ENCODE measurements at regions not wholly inside any gene's neighbourhood (a gene's known extent, or its start where the extent isn't known, plus 50 kb on each side); places are given as distances from the start of the nearest gene placed in this dataset.
"Not testable (repeated sequence)": the region's sequence is repeated elsewhere in the genome, so short reads cannot be mapped to it uniquely, and the experiment has no call there.

DNA sequence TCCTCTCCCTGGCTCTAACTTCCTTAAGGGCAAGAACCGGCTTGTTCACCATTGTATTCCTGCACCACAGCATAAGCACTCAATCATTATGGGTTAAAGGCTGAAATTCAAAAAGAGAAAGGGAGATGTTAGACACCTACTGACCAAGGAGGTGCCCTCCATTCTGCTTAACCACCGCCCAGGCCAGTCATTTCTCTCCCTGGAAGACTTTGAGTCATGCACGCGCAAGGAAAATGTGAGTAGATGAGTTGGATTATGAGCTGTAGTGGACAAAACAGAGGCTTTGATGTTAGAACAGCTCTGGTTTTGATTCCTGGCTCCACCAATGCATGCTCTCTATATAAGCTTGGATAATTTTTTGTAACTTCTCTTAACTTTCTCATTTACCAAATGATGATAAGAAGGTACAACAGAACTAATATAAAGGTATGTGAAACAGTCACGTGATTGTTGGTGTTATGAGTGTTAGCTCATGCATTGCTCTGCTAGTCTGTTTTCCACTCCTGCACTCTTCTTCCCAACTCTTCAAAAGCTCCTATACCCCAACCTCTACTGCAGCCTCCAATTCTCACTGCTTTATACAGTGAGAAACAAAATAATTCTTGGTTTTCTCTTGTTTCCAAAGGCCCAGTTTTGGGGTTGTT is 148.4 kb upstream of the ATP11B start:
- no peak for DNase-seq

DNA sequence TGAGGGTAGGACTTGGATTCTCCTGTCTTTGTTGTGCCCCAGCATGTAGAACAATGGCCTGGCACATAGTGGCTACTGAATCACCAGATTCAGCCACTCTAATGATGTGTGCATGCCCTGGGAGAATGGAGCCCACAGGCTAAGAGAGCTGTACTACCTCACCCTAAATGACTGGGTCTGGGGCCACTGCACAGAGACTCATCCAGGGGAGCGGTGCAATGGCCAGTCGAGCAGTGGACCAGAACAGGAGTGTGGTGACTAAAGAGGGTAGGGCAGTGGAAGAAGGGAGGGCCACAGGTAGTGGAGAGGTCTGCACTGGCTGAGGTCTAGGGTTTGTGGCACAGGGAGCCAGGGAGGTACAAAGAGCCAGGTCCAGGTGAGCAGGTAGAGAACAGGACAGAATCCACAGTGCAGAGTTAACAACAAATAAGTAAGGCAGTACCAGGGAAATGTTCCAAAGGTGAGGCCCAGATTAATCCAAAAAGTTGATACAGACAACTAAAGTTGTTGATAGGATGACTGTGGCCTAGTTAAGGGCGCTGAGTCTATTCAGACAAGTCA is 142.7 kb upstream of the ATP11B start:
- no peak for DNase-seq

DNA sequence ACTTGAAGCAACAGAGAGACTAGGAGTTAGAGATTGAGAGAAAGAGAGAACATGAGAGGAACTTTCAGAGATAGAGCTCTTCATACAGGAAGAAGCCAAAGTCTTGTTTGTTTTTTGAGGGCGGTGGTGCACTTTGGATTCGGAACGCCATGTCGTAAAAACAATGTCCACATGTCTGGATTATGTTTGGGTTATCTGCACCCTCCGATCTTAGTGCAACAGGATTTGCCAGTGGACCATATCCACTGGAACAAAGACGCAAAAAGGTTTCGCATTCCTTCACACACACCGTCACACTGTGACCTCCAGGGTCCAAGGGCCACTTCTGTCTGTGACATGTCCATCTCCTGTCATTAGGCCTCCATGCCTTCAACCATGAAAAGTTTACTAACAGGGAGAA is 141.8 kb upstream of the ATP11B start:
- no peak for DNase-seq

DNA sequence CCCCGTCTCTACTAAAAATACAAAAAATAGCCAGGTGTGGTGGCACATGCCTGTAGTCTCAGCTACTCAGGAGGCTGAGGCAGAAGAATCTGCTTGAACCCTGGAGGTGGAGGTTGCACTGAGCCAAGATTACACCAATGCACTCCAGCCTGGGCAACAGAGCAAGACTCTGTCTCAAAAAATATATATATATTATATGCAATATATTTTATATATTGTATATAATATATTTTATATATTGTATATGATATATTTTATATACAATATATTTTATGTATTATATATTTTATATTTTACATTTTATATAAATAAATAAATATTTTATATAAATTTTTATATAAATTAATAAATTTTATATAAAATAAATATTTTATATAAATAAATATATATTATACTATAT is 140.2 kb upstream of the ATP11B start:
- DNase-seq = not testable (repeated sequence)

DNA sequence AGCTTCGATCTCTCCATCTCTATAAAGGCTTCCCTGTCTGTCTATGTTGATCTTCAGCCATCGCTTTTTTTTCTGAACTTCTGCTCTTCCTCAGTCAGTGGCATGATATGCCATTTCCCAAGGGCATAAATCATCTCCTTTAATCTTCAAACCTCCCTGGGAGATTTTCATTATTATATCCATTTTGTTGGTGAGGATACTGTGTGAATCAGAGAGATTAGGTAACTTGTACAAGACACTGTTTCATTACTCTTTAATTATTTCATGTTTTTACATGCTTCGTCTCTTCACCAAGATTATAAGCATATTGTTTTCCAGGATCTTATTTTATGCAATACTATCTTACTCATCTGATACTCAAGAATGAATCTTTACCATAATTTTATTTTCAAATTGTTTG is 124.8 kb upstream of the ATP11B start:
- DNase-seq = no peak

DNA sequence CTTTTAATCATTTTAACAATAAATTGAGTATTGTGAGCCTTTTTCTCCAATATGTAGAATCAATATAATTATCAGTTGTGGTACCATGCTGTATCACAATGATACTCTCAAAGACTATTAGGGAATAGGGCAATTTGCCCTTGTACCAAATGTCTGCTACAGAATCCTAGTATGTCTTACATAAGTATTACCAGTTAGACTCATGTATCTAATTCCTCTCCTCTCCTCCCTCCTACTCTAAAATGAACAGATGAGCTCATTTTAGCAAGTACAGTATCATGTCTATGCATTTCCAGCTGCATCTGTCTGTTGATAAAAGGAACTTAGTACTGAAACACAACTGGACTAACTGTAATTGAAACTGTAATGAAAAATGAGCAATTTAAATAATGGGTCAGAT is 124.3 kb upstream of the ATP11B start:
- DNase-seq = no peak

DNA sequence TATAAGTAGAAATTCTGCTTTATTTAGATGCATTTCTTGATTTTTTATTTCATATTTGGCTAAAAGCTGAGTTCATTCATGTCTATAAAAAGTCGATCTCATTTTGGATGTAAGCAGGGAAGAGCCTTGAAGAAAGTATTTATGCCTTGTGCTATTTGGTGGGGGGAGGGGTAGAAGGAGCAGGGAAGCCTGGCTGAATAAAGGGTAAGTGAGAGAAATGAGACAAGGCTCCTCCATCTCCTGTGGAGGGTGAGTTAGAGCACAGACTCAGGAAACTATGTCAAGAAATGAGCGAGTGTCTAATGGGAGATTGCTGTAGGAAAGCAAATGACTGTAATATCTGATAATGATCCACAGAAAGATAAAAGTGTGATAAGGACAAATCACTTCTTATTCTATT is 121.8 kb upstream of the ATP11B start:
- no peak for DNase-seq

DNA sequence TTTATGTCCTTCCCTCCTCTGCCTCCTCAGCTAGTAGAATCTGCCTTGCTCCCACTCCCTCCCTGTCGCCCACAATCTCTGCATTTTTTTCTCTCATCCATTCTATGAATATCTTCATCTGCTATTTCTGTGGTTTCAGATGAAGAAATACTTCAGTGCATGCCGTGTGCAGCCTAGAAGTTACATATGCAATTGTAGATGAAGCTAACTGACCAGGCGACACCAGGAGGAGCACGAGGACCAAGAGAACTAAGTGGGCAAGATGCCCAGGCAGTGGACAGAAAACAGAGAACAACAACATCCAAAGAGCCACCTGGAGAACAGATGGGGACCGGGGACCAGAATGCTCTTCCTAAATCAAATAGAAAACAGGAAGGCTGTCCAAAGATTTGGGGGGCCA is 121.4 kb upstream of the ATP11B start:
- no peak for DNase-seq

DNA sequence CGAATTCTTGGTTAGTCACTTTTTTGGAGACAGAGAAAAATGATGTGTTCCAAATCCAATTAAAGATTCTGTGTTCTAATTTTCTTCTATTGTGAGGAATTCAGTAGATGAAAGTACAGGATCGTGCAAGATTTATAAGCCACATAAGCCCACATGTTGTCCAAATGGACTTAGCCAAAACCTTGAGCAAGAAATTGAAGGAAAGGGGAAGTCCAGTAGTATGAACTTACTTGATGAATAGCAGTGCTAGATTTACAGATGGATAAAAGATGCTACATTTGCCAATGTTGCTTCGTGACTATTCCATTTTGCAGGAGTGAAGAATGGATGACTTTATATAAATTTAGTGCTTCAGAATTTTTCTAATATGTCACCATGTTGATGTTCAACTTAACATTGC is 120.0 kb upstream of the ATP11B start:
- DNase-seq = no peak

DNA sequence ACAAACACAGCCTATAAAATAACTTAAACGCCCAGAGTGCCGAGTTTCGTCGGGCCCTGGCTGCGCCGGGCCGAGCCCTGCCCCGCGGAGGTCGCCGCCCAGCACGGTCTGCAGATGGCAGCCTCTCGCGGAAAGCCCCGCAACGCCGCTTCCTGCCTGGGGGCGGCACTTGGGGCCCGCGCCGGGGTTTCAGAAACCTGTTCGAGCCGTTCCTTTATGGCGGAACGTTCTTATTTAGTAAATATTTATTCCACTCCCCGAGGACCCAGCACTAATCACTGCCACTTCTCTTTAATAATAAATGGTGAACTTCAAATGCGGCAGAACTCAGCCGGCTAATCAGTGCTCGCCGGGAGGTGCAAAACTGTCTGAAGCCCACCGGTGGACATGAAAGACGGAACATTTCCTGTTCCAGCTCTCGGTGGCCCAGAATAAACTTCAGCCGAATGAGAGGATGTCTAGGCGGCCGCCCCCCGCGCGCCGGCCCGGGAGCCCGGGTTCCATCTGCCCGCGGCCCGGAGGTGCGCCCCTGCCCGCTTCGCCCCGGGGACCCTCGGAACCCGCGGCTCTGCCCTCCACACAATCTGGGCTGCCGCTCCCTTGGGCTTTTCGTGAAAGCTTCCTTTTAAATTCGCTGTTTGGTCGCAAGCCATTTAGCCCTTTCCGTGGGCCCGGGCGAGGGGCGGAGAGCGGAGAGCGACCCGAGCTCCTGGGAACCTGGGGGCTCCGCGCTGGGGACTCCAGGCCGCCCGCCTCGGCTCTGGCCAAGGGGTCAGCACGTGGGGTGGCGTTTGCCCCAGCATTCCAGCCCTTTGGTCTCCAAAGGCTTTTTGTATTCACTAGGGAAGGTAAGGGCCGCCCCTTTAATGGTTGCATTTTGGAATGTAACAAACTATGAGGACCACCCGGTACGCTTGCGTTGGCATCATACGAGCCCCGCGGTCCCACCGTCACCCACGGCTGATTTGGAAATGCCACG is 110.8 kb upstream of the ATP11B start:
- DNase-seq = no peak

DNA sequence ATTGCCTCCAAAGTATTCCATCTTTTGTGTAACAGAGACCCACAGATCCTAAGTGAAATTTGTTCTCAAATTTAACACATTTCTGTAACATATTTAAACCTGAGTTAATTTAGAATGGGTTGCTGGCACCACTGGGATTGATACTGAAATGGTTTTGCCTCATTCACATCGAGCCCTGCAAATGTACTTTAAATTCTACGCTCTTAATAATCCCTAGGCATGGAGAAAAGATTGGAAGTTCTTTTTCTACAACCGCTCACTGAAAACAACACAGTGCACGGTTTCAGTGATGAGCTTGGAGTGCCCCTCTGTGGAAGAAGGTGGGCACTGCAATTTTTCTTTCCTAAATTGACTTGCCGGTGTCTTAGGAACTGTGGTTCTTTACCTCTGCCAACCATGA is 109.9 kb upstream of the ATP11B start:
- DNase-seq = peak; percentile 76

DNA sequence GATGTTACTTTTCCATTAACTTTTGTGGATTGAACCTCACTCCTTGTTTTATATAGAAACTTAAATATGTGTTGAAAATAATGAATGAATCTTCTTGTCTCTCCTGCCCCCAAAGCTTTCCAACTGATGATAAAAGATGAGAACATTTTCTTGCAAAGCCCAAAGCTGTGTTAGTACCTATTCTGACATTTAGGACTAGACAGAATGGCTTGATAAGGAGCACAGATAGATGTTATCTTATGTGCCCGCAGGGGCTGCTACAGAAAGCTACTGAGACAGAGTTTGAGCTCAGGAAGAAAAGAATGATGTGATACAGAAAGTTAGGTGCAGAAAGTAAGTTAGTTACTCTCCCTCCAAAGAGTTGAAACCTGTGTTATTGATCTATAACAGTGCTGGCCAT is 109.4 kb upstream of the ATP11B start:
- DNase-seq = no peak

DNA sequence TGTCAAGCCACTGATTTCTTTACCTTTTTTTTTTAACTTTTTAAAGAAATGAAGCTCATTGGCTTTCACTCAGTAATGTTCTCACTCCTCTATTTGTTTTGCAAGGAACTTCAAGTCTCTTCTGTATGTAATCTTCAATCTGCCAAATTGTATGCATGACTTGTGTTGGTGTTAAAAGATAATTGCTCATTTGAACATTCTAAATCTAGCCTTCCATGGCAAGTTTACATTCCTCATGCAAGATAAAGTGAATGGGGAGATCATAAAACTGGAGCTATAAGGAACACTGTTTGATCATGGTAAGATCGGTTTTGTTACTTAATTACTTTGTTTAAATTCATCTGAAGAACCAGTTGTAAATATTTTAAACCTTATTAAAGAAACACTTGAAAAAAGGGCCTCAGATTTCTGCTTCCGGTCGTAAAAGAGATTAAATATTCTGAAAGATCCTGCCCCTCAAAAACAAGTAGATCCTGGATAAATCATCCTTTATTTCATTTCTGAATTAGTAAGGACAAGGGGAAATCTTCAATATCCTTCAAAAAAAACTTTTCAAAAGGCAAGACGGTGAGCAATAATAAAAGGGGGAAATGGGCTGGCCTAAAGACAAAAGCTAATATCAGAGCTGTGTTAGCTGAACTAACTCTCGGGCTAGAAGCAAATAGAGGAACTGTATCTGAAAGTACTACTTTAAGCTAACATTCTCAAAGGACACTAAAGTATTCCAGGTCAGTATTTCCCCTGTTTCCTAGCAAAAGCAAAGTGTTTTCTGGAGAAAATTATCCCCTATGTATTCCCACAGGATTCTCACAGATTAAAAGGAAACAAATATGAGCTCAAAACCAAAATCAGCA is 107.0 kb upstream of the ATP11B start:
- DNase-seq = no peak

DNA sequence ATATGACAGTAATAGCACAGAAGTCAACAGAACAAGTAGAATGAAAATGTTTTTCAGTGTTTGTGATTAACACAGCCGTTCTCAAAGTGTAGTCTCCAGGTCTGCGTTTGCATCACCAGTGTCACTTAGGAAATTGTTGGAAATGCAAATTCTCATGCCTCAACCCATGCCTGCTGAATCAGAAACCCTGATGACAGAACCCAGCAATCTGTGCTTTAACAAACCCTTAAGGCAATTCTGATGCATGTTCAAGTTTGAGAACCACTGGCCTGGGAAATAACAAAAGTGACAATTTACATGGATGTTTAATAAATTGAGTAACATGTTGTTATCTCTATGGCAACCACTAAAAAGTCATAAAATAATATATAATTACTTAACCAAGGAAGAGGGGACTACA is 103.1 kb upstream of the ATP11B start:
- no peak for DNase-seq

DNA sequence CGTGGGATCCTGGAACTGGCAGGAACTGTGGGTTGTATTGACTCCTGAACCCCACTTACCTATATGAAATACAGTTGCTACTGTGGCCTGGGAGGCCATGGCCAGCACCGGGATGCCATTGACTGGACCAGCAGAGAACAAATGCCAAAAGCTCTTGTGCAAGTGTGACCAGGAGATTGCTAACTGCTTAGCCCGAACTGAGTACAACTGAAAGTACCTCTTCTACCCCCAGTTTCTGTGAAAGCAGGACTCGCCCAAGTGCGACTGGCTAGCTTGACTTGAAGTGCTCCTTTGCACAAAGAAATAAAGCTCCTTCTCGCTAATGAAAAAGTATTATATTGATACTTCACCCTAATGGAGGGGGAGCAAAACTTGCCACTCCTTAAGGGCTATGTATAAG is 101.3 kb upstream of the ATP11B start:
- DNase-seq = no peak

DNA sequence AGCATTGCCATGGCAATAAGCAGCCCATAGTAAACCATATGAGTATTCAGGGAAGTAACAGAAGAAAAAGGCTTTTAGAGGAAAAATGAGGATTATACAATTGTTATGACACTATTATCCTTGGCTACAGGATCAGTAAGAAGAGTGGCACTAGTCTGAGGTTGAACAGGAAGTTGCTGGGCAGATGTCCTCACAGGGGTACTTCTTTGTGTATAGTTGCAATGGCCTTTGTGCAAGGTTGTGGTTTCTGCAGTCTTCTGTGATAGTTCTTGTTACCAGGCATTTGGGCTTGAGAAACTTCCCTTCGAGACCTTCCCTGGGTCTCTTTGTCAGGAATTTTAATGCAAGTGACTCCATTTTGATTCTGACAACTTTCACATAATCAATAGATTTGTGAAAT is 100.6 kb upstream of the ATP11B start:
- DNase-seq = peak; percentile 11

DNA sequence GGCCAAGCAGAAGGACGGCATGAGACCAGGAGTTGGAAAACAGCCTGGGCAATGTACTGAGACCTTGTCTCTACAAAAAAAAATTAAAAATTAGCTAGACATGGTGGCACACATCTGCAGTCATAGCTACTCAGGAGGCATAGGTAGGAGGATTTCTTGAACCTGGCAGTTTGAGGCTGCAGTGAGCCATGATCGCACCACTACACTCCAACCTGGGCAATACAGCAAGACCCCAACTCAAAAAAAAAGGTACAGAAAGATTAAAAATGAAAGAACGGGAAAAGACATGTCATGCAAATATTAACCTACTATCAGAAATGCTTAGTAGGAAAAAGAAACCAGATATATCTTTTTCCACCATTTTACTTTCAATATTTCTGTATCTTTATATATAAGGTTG is 99.6 kb upstream of the ATP11B start:
- DNase-seq = no peak

DNA sequence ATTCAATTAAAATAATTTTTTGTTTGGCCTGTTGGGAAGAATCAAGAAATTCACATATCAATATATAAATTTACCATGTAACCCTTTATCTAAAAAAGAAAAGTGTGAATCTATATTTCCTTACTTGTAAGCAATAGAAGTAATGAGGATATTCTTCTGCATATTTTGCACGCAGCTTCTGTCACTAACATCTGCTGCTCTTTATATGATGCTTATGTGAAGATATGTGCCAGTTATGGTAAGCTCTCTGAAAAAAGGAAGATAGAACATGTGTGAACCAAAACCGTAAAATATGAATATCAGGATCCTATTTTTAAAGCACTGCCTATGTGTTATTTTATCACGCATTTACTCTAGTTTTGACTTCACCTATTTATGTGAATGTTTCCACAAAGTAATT is 96.4 kb upstream of the ATP11B start:
- DNase-seq = no peak

DNA sequence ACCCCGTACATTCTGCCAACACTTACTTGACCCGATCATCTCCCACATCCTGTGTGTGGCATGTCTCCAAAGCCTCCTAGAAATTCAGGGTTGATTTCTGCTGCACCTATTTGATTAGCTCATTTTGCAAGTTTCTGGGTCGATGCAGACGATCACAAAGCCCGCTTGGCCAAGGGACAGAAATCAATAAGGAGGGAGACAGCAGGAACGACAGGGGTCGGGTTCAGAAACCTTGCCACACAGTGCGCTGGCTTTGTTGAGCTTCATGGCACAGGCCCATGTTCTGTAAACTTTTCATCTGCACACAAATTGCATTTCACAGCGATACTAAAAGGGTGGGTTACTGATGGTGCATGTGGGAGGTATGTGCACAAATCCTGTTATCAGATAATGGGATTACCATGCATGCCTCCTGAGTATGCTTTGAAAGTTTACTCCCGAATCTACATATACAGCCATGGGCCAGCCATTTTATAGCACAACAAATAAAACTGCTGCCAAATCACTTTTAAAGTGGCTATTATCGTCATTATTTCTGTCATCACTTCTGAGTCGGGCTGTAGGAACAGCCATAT is 95.9 kb upstream of the ATP11B start:
- DNase-seq = no peak

DNA sequence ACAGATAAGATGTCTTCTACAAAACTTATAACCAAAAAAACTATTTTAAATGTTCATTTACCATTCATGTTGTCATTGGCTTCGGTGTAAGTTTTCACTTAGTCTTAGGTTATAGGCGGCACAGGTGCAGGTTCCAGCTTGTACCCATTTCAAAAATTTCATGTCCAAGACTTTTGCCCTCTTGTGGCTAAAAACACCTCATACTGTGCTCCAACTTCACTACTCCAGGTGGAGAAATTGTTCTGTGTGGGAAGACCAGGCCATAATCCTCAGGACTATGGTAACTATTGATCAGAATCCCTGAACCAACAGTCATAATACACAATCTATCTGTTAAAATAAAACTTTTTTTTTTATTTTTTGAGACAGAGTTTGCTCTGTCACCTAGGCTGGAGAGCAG is 95.2 kb upstream of the ATP11B start:
- no peak for DNase-seq

DNA sequence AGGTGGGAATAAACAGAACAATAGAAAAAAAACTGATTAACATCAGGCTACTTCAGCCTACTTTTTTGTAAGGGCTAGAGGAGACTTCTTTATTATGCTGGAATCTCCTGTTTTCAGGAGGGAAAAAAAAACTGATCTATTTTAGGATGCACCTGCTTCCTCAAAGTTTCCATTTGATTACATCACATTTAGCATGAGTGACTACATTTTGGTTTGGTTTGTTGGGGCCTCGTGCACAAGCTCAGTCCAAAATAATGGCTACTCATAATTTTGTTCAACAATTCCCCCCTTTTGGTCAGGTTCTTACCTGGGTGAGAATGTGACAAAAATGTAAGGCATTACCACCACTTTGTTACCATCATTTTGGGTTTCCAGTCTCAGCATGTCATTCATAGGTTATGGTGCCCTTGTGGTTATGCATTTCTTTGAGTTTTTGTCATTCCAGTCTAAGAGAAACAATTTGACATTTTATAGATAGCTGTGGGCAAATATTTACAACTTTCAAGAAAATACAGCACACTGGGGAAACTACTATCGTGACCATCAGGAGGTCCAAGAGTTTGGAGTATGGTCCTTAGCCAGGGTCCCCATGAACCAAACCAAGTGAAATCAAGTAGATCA is 93.6 kb upstream of the ATP11B start:
- no peak for DNase-seq

DNA sequence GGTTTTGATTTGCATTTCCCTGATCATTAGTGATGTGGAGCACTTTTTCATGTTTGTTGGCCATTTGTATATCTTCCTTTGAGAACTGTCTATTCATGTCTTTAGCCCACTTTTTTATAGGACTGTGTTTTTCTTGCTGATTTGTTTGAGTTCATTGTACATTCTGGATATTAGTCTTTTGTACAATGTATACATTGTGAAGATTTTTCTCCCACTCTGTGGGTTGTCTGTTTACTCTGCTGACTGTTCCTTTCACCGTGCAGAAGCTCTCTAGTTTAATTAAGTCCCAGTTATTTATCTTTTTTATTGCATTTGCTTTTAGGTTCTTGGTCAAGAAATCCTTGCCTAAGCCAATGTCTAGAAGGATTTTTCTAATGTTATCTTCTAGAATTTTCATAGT is 91.1 kb upstream of the ATP11B start:
- DNase-seq = no peak

All from NCI-H1694 treated with DMSO at 0.1 percent for 48 hours (cell line).